Osteoblast (primary cell): ENCODE measurements at regions not wholly inside any gene's neighbourhood (a gene's known extent, or its start where the extent isn't known, plus 50 kb on each side); places are given as distances from the start of the nearest gene placed in this dataset.
"Not testable (repeated sequence)": the region's sequence is repeated elsewhere in the genome, so short reads cannot be mapped to it uniquely, and the experiment has no call there.

ENCODE experiments used
- DNase-seq: peaks from one replicate; pipeline ENCODE4 v3.0.0; 2011; ENCODE audit warnings: low spot score, mixed read lengths; ENCODE audit not compliant: insufficient read length; ENCODE audit errors: missing footprints
- H2AFZ ChIP-seq: 2 replicates; pipeline ENCODE4 v1.6.0; 2011; ENCODE audit warnings: mild to moderate bottlenecking, low read length
- H3K27ac ChIP-seq: 2 replicates; pipeline ENCODE4 v1.5.1; 2011; ENCODE audit warnings: mild to moderate bottlenecking, low read depth, low read length, moderate library complexity
- H3K27me3 ChIP-seq: 2 replicates; pipeline ENCODE4 v1.6.0; 2012; ENCODE audit warnings: mild to moderate bottlenecking, control low read depth, inconsistent platforms, low read length, moderate library complexity; ENCODE audit not compliant: insufficient read depth
- H3K36me3 ChIP-seq: 2 replicates; pipeline ENCODE4 v1.5.1; 2011; ENCODE audit warnings: mild to moderate bottlenecking, low read length, control low read depth, moderate library complexity; ENCODE audit not compliant: insufficient read depth
- H3K4me1 ChIP-seq: 2 replicates; pipeline ENCODE4 v1.5.1; 2011; ENCODE audit warnings: mild to moderate bottlenecking, low read length, control low read depth, moderate library complexity; ENCODE audit not compliant: insufficient read depth
- H3K4me2 ChIP-seq: 2 replicates; pipeline ENCODE4 v1.6.0; 2011; ENCODE audit warnings: mild to moderate bottlenecking, low read length; ENCODE audit not compliant: insufficient read depth
- H3K4me3 ChIP-seq: fragments of 200-600 bp; sonication (generic); 3 replicates; pipeline ENCODE4 v1.5.1; 2012; ENCODE audit warnings: mild to moderate bottlenecking, low read length, inconsistent platforms; ENCODE audit not compliant: insufficient read depth
- H3K79me2 ChIP-seq: 2 replicates; pipeline ENCODE4 v1.6.0; 2012; ENCODE audit warnings: mild to moderate bottlenecking, low read length, control low read depth, inconsistent platforms; ENCODE audit not compliant: insufficient read depth
- H3K9me3 ChIP-seq: 2 replicates; pipeline ENCODE4 v1.5.1; 2011; ENCODE audit warnings: low read depth, low read length, control low read depth
- H4K20me1 ChIP-seq: 2 replicates; pipeline ENCODE4 v1.6.0; 2012; ENCODE audit warnings: mild to moderate bottlenecking, low read length, control low read depth; ENCODE audit not compliant: insufficient read depth
- TF ChIP-seq, protein P1 (sequence below): IDR thresholded peaks from 2 replicates; pipeline ENCODE4 v1.5.1; 2011; ENCODE audit warnings: mild to moderate bottlenecking, low read depth, low read length, moderate library complexity; ENCODE audit errors: extremely low read depth

DNA sequence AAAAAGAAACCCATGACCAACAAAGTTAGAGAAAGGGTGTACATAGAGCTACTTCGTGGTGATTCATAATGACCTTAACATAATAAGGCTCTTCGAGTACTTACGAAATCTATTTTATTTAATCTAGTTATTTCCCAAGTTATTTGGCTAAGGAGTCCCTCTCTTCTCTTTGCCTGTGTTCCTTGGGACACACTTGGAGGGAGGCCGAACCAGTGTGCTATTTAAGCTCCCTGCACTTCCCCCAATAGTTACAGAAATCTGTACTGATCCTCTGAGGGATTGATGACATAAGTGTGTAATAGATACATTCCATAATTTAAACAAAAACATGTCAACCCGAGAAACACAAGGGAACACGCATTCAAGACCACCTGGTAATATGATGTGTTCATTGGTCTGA lies 351.1 kb downstream of the GATA3 start:
- Histone ChIP-seq H3K9me3 (no peaks in the 10 kb centered on the region), H2AFZ (no peak overlapping the region), H3K27me3 (no peaks in the 10 kb centered on the region), H3K4me2 (no peak overlapping the region), H3K4me1 (no peaks in the 10 kb centered on the region), H4K20me1 (no peaks in the 10 kb centered on the region), H3K4me3 (no peak overlapping the region), H3K36me3 (no peaks in the 10 kb centered on the region), H3K79me2 (no peaks in the 10 kb centered on the region), H3K27ac (no peak overlapping the region)
- no peak for DNase-seq
- TF ChIP-seq, protein P1, sequence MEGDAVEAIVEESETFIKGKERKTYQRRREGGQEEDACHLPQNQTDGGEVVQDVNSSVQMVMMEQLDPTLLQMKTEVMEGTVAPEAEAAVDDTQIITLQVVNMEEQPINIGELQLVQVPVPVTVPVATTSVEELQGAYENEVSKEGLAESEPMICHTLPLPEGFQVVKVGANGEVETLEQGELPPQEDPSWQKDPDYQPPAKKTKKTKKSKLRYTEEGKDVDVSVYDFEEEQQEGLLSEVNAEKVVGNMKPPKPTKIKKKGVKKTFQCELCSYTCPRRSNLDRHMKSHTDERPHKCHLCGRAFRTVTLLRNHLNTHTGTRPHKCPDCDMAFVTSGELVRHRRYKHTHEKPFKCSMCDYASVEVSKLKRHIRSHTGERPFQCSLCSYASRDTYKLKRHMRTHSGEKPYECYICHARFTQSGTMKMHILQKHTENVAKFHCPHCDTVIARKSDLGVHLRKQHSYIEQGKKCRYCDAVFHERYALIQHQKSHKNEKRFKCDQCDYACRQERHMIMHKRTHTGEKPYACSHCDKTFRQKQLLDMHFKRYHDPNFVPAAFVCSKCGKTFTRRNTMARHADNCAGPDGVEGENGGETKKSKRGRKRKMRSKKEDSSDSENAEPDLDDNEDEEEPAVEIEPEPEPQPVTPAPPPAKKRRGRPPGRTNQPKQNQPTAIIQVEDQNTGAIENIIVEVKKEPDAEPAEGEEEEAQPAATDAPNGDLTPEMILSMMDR, result no peak

DNA sequence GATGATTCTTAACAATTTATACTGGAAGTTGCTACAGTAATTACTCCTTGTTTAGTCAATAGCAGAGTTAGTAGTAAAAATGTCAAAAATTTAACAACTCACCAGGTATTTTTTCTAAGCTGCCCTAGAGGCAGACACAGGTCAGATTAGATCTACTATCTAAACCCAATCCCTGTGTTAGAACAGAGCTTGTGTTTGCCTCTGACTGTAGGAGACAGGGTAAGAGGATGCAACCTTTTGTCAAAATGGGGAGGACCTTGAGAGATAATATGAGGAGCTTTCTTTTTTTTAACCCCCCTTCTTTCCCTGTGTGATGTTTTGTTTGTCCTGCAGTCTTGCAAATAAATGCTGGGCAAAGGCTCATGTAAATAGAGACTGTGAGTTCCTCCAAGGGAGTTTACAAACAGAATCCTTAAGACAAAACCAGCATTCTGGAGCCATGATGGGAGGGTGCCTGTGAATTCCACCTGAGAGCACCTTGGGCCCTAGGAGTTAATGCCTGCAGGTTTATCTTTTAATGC lies 353.1 kb downstream of the GATA3 start:
- H3K4me3 ChIP-seq, result no peak overlapping the region
- no peaks in the 10 kb centered on the region for H3K4me1 ChIP-seq
- H3K36me3 ChIP-seq, result no peaks in the 10 kb centered on the region
- no peak overlapping the region for H2AFZ ChIP-seq
- DNase-seq, result no peak
- TF ChIP-seq, protein P1, result no peak
- no peak overlapping the region for H3K27ac ChIP-seq
- H3K9me3 ChIP-seq, result no peaks in the 10 kb centered on the region
- H4K20me1 ChIP-seq, result no peaks in the 10 kb centered on the region
- H3K79me2 ChIP-seq, result no peaks in the 10 kb centered on the region
- H3K27me3 ChIP-seq, result no peaks in the 10 kb centered on the region
- no peak overlapping the region for H3K4me2 ChIP-seq

DNA sequence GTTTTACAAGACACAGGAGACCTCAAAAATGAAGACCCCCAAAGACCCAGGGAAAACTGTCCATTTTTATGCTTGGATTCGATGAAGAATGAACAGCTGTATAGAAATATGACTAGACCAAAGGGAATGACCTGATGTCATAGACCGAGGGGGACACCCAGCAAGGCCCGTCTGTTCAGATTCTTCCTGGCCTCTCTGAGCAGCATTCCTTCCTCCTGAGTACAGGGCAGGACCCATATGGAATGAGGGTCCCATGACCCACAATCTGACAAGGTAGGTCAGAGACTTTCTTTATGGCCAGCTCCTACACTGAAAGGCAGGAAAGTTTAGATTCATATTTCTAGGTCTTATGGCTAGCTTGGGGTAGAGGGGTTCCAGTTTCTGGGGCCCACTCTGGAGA lies 356.0 kb downstream of the GATA3 start:
- Histone ChIP-seq H3K4me1 (no peaks in the 10 kb centered on the region), H3K27ac (no peak overlapping the region), H3K4me2 (no peak overlapping the region), H3K4me3 (no peak overlapping the region), H2AFZ (no peak overlapping the region), H3K79me2 (no peaks in the 10 kb centered on the region), H3K27me3 (no peaks in the 10 kb centered on the region), H3K36me3 (no peaks in the 10 kb centered on the region), H4K20me1 (no peaks in the 10 kb centered on the region), H3K9me3 (no peaks in the 10 kb centered on the region)
- TF ChIP-seq, protein P1, result no peak
- no peak for DNase-seq

DNA sequence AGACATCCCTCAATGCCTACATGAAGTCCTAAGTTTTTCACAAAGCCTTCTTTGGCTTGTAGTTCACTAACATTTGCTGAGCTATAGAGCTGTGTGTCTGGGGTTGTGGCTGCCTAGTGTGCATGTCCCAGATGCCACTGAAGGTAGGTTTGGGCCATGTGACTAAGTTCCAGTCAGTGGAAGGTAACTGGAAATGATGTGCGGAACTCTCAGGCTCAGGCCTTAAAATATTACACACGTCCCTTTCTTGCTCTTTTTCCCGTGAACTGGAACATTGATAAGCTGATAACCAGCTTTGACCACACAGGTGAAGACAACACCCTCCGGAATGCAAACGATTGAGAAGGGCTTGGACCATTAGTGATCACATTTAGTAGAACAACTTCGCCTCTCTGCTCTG lies 358.1 kb downstream of the GATA3 start:
- Histone ChIP-seq H3K4me2 (no peak overlapping the region), H3K4me1 (no peaks in the 10 kb centered on the region), H3K79me2 (no peaks in the 10 kb centered on the region), H2AFZ (no peak overlapping the region), H3K27ac (no peak overlapping the region), H3K27me3 (no peaks in the 10 kb centered on the region), H3K36me3 (no peaks in the 10 kb centered on the region), H4K20me1 (no peaks in the 10 kb centered on the region), H3K4me3 (no peak overlapping the region), H3K9me3 (no peaks in the 10 kb centered on the region)
- TF ChIP-seq, protein P1, result no peak
- no peak for DNase-seq

DNA sequence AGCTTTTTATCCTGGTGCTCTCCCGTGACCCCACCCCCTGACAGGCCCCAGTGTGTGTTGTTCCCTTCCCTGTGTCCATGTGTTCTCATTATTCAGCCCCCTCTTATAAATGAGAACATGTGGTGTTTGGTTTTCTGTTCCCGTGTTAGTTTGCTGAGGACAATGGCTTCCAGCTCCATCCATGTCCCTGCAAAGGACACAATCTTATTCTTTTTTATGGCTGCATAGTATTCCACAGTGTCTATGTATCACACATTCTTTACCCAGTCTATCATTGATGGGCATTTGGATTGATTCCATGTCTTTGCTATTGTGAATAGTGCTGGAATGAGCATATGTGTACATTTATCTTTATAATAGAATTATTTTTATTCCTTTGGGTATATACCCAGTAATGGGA lies 360.5 kb downstream of the GATA3 start:
- H3K79me2 ChIP-seq, H3K4me1 ChIP-seq, H3K4me3 ChIP-seq, H3K9me3 ChIP-seq, H3K27me3 ChIP-seq, H3K27ac ChIP-seq, H3K36me3 ChIP-seq, H4K20me1 ChIP-seq, H3K4me2 ChIP-seq, DNase-seq, H2AFZ ChIP-seq: not testable (repeated sequence)
